A549 (cell line): ENCODE measurements at regions not wholly inside any gene's neighbourhood (a gene's known extent, or its start where the extent isn't known, plus 50 kb on each side); places are given as distances from the start of the nearest gene placed in this dataset.

Source experiments
- ATAC-seq, 2 experiments: fragments of 200-7000 bp in 1 of 2; fragments of >200 bp in 1 of 2; cut with Nextera tagmentation in 1 of 2; cut with Tn5 transposase in 1 of 2; 3 replicates each; pipeline versions ENCODE4 v1.8.0 to v1.9.1; 2018 to 2020; ENCODE audit warnings: mild to moderate bottlenecking in 1 of 2, moderate library complexity in 1 of 2
- CTCF ChIA-PET: fragments of 300-600 bp; sonication (Branson Sonifier 250); formaldehyde crosslinking; extraction: SDS; loops from one replicate; lab custom pipeline; 2021; ENCODE audit warnings: antibody characterized with exemption, inconsistent platforms; lab: Yijun Ruan, JAX
- POLR2A ChIA-PET: fragments of 350-600 bp; formaldehyde crosslinking; extraction: SDS; loops from one replicate; lab custom pipeline; 2021; ENCODE audit warnings: antibody characterized with exemption, inconsistent platforms; lab: Yijun Ruan, JAX
- DNase-seq, 2 experiments: peaks; one replicate each; pipeline versions ENCODE4 v3.0.0 to v3.0.0-alpha.2; 2011 to 2016; ENCODE audit warnings: low read depth in 1 of 2, low spot score in 1 of 2
- FAIRE-seq: peaks from 2 replicates; lab custom pipeline; 2011; peaks lifted over from hg19 to GRCh38; lab: Jason Lieb, UNC
- H3K27ac ChIP-seq, 2 experiments: fragments of >200 bp; sonication (Bioruptor Twin); formaldehyde crosslinking; 3 replicates each; pipeline ENCODE4 v1.5.1; 2016 to 2017
- H3K4me1 ChIP-seq: fragments of >200 bp; sonication (Bioruptor Twin); formaldehyde crosslinking; 3 replicates; pipeline ENCODE4 v1.6.1; 2016
- H3K4me2 ChIP-seq: fragments of >200 bp; sonication (Bioruptor Twin); formaldehyde crosslinking; 3 replicates; pipeline ENCODE4 v1.6.1; 2016
- H3K4me3 ChIP-seq: fragments of >200 bp; sonication (Bioruptor Twin); formaldehyde crosslinking; 3 replicates; pipeline ENCODE4 v1.5.1; 2016
- H3K9me3 ChIP-seq: fragments of >200 bp; sonication (Bioruptor Twin); formaldehyde crosslinking; 3 replicates; pipeline ENCODE4 v1.6.1; 2016
- CEBPB ChIP-seq, 2 experiments: fragments of >200 bp in 1 of 2; sonication (Bioruptor Twin) in 1 of 2; formaldehyde crosslinking in 1 of 2; IDR thresholded peaks; 2 replicates each; pipeline ENCODE4 v1.6.1; 2012 to 2016
- CHD2 ChIP-seq: fragments of 150-350 bp; IDR thresholded peaks from 2 replicates; pipeline ENCODE4 v1.6.1; 2014; ENCODE audit warnings: low read length; ENCODE audit not compliant: partially characterized antibody
- CHD4 ChIP-seq: fragments of 200-600 bp; sonication (generic); IDR thresholded peaks from 2 replicates; pipeline ENCODE4 v1.6.1; 2016; ENCODE audit warnings: antibody characterized with exemption, mild to moderate bottlenecking, borderline replicate concordance
- EP300 ChIP-seq, 2 experiments: fragments of >200 bp; sonication (Bioruptor Twin); formaldehyde crosslinking; IDR thresholded peaks; 2 replicates in 1 of 2; 3 replicates in 1 of 2; pipeline ENCODE4 v1.6.1; 2016 to 2017
- ESRRA ChIP-seq: fragments of 150-350 bp; IDR thresholded peaks from 2 replicates; pipeline ENCODE4 v1.6.1; 2014; ENCODE audit warnings: mild to moderate bottlenecking, low read length, borderline replicate concordance
- FOSB ChIP-seq: fragments of 250-450 bp; sonication (Bioruptor Pico); IDR thresholded peaks from 2 replicates; pipeline ENCODE4 v1.5.0; 2020; ENCODE audit warnings: mild to moderate bottlenecking, moderate library complexity
- FOSL2 ChIP-seq, 2 experiments: fragments of 450-650 bp in 1 of 2; fragments of >200 bp in 1 of 2; sonication (Bioruptor Twin) in 1 of 2; formaldehyde crosslinking; IDR thresholded peaks; 2 replicates each; pipeline versions ENCODE4 v1.5.0 to v1.6.1; 2016 to 2020; ENCODE audit warnings: mild to moderate bottlenecking in 1 of 2, moderate library complexity in 1 of 2
- FOXS1 ChIP-seq: fragments of 250-450 bp; sonication (Bioruptor Pico); IDR thresholded peaks from 2 replicates; pipeline ENCODE4 v1.5.0; 2020; ENCODE audit warnings: mild to moderate bottlenecking, moderate library complexity
- JUN ChIP-seq, 2 experiments: fragments of >200 bp; sonication (Bioruptor Twin); formaldehyde crosslinking; IDR thresholded peaks; 2 replicates in 1 of 2; 3 replicates in 1 of 2; pipeline ENCODE4 v1.6.1; 2016 to 2017
- KDM1A ChIP-seq: fragments of 200-600 bp; sonication (generic); IDR thresholded peaks from 2 replicates; pipeline ENCODE4 v1.6.1; 2016; ENCODE audit warnings: low read depth, mild to moderate bottlenecking
- KDM5A ChIP-seq: fragments of 200-600 bp; sonication (generic); IDR thresholded peaks from 2 replicates; pipeline ENCODE4 v1.6.1; 2016; ENCODE audit warnings: antibody characterized with exemption, mild to moderate bottlenecking
- MAFK ChIP-seq: fragments of 450-650 bp; IDR thresholded peaks from 2 replicates; pipeline ENCODE4 v1.6.1; 2014; ENCODE audit not compliant: partially characterized antibody
- MAZ ChIP-seq: fragments of 150-350 bp; IDR thresholded peaks from 2 replicates; pipeline ENCODE4 v1.6.1; 2014; ENCODE audit warnings: antibody characterized with exemption, low read depth, low read length, borderline replicate concordance
- NPAS2 ChIP-seq: fragments of 250-450 bp; sonication (Bioruptor Pico); IDR thresholded peaks from 2 replicates; pipeline ENCODE4 v1.8.0; 2022; ENCODE audit warnings: mild to moderate bottlenecking, moderate library complexity, borderline replicate concordance
- NR3C1 ChIP-seq: fragments of >200 bp; sonication (Bioruptor Twin); formaldehyde crosslinking; IDR thresholded peaks from 3 replicates; pipeline ENCODE4 v1.6.1; 2017
- PBX3 ChIP-seq: IDR thresholded peaks from 2 replicates; pipeline ENCODE4 v1.6.1; 2012
- REST ChIP-seq: fragments of 200-600 bp; sonication (generic); IDR thresholded peaks from 2 replicates; pipeline ENCODE4 v1.6.1; 2016; ENCODE audit warnings: antibody characterized with exemption, mild to moderate bottlenecking, moderate library complexity
- RFX5 ChIP-seq: fragments of 450-650 bp; IDR thresholded peaks from 2 replicates; pipeline ENCODE4 v1.7.1; 2014; ENCODE audit warnings: antibody characterized with exemption, mild to moderate bottlenecking, moderate library complexity
- RNF2 ChIP-seq: fragments of 200-600 bp; sonication (generic); IDR thresholded peaks from 2 replicates; pipeline ENCODE4 v1.6.1; 2016; ENCODE audit warnings: low read depth, mild to moderate bottlenecking, antibody characterized with exemption, moderate library complexity, borderline replicate concordance
- SMC3 ChIP-seq: fragments of >200 bp; sonication (Bioruptor Twin); formaldehyde crosslinking; IDR thresholded peaks from 3 replicates; pipeline ENCODE4 v1.6.1; 2018; ENCODE audit warnings: inconsistent platforms
- TFCP2L1 ChIP-seq: fragments of 250-450 bp; sonication (Bioruptor Pico); IDR thresholded peaks from 2 replicates; pipeline ENCODE4 v1.5.0; 2021; ENCODE audit warnings: mild to moderate bottlenecking
- WGBS: methylation state at CpG from one replicate; pipeline ENCODE4 v1.1.6; 2017; ENCODE audit errors: missing lambda C conversion rate; 5-methylcytosine and 5-hydroxymethylcytosine counted together
- TF ChIP-seq, protein P1 (sequence below): fragments of >200 bp; sonication (Bioruptor Twin); formaldehyde crosslinking; IDR thresholded peaks from 2 replicates; pipeline ENCODE4 v1.6.1; 2016
- TF ChIP-seq, protein P2 (sequence below): IDR thresholded peaks from 2 replicates; pipeline ENCODE4 v1.6.1; 2012
- TF ChIP-seq, protein P3 (sequence below): fragments of >200 bp; sonication (Bioruptor Twin); formaldehyde crosslinking; IDR thresholded peaks from 3 replicates; pipeline ENCODE4 v1.5.1; 2016
- TF ChIP-seq, protein P4 (sequence below): IDR thresholded peaks from 2 replicates; pipeline ENCODE4 v1.6.1; 2012; ENCODE audit warnings: low read depth, borderline replicate concordance
- TF ChIP-seq, protein P5 (sequence below): fragments of 250-450 bp; sonication (Bioruptor Pico); IDR thresholded peaks from 2 replicates; pipeline ENCODE4 v1.5.0; 2021; ENCODE audit warnings: mild to moderate bottlenecking, moderate library complexity, borderline replicate concordance

DNA sequence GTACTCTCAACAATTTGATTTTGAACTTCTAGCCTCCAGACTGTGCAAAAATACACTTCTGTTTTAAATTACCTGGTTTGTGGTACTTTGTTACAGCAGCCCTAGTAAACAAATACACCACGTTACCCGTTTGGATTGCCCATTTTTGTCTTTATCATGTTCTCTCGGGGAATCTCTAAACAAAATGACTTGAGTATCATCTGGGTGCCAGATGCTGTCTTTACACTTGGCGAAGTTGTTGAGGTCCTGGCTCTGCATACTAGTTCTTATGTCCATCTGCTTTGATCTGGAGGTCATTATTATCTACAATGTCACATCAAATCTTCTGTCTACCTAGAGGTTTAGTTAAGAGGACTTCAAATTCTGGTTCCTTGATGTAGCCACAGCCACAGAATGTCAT lies 142.4 kb upstream of the NRIP1 start:
- Histone ChIP-seq H3K9me3 (no peaks in the 10 kb centered on the region), H3K27ac (0 out of 6 replicates have a peak overlapping the region, but pooled peaks of 1 of the 2 experiments have one; percentile 5), H3K4me2 (no peak overlapping the region), H3K4me3 (no peak overlapping the region), H3K4me1 (peaks cover 56% of the 10 kb centered on the region)
- TF ChIP-seq MAZ: no peak
- no peak for TF ChIP-seq MAFK
- TF ChIP-seq, protein P1, sequence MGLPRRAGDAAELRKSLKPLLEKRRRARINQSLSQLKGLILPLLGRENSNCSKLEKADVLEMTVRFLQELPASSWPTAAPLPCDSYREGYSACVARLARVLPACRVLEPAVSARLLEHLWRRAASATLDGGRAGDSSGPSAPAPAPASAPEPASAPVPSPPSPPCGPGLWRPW: no peak
- TF ChIP-seq, protein P2, sequence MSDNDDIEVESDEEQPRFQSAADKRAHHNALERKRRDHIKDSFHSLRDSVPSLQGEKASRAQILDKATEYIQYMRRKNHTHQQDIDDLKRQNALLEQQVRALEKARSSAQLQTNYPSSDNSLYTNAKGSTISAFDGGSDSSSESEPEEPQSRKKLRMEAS: no peak
- no peak for TF ChIP-seq NR3C1
- no peak for TF ChIP-seq CHD2
- no peak for TF ChIP-seq RFX5
- no peak for TF ChIP-seq FOXS1
- TF ChIP-seq, protein P3, sequence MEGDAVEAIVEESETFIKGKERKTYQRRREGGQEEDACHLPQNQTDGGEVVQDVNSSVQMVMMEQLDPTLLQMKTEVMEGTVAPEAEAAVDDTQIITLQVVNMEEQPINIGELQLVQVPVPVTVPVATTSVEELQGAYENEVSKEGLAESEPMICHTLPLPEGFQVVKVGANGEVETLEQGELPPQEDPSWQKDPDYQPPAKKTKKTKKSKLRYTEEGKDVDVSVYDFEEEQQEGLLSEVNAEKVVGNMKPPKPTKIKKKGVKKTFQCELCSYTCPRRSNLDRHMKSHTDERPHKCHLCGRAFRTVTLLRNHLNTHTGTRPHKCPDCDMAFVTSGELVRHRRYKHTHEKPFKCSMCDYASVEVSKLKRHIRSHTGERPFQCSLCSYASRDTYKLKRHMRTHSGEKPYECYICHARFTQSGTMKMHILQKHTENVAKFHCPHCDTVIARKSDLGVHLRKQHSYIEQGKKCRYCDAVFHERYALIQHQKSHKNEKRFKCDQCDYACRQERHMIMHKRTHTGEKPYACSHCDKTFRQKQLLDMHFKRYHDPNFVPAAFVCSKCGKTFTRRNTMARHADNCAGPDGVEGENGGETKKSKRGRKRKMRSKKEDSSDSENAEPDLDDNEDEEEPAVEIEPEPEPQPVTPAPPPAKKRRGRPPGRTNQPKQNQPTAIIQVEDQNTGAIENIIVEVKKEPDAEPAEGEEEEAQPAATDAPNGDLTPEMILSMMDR: no peak
- no peak for TF ChIP-seq SMC3
- TF ChIP-seq, protein P4, sequence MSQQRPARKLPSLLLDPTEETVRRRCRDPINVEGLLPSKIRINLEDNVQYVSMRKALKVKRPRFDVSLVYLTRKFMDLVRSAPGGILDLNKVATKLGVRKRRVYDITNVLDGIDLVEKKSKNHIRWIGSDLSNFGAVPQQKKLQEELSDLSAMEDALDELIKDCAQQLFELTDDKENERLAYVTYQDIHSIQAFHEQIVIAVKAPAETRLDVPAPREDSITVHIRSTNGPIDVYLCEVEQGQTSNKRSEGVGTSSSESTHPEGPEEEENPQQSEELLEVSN: no peak
- ATAC-seq: no peak
- CTCF ChIA-PET: no interaction called here
- FAIRE-seq: no peak
- WGBS: 87% methylated on average over 4 of the region's 4 CpGs
- POLR2A ChIA-PET: no interaction called here
- DNase-seq: no peak

GRCh38 chr21:15207635-15208370 lies 143.0 kb upstream of the NRIP1 start:
- TF ChIP-seq, protein P5, sequence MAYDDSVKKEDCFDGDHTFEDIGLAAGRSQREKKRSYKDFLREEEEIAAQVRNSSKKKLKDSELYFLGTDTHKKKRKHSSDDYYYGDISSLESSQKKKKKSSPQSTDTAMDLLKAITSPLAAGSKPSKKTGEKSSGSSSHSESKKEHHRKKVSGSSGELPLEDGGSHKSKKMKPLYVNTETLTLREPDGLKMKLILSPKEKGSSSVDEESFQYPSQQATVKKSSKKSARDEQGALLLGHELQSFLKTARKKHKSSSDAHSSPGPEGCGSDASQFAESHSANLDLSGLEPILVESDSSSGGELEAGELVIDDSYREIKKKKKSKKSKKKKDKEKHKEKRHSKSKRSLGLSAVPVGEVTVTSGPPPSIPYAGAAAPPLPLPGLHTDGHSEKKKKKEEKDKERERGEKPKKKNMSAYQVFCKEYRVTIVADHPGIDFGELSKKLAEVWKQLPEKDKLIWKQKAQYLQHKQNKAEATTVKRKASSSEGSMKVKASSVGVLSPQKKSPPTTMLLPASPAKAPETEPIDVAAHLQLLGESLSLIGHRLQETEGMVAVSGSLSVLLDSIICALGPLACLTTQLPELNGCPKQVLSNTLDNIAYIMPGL (CRISPR knock-in tag): no peak
- TF ChIP-seq RNF2 (no peak), CHD4 (no peak), JUN (IDR thresholded peaks at IDR 0.05) (no peak), FOSB (CRISPR knock-in tag) (no peak), KDM1A (no peak), PBX3 (no peak), TFCP2L1 (CRISPR knock-in tag) (no peak), KDM5A (no peak), EP300 (IDR thresholded peaks at IDR 0.05) (no peak), ESRRA (no peak), CEBPB (IDR thresholded peaks at IDR 0.05) (no peak), REST (no peak), RFX5 (no peak), SMC3 (no peak), NPAS2 (CRISPR knock-in tag) (no peak), FOSL2 (IDR thresholded peaks at IDR 0.05) (no peak), FOSL2 (CRISPR knock-in tag; IDR thresholded peaks at IDR 0.05) (no peak)
- no peak overlapping the region for H3K4me3 ChIP-seq
- CTCF ChIA-PET: no interaction called here
- no peak for FAIRE-seq
- peak overlapping the region; percentile 80 to 82; a peak in 4 of 6 replicates for H3K27ac ChIP-seq
- no peak for ATAC-seq
- H3K9me3 ChIP-seq: no peaks in the 10 kb centered on the region
- peaks cover 55% of the 10 kb centered on the region for H3K4me1 ChIP-seq
- POLR2A ChIA-PET: no interaction called here
- H3K4me2 ChIP-seq: no peak overlapping the region
- DNase-seq: no peak
- 94% methylated on average over 13 of the region's 13 CpGs for whole genome bisulfite sequencing
